C4-2B (cell line): ENCODE measurements at regions not wholly inside any gene's neighbourhood (a gene's known extent, or its start where the extent isn't known, plus 50 kb on each side); places are given as distances from the start of the nearest gene placed in this dataset.

Experiments
- H3K27ac ChIP-seq: fragments of 450-650 bp; 2 replicates; pipeline ENCODE4 v1.5.1; 2017
- ZFX ChIP-seq: fragments of 450-650 bp; IDR thresholded peaks from 2 replicates; pipeline ENCODE4 v1.6.1; 2017
- TF ChIP-seq, protein P1 (sequence below): fragments of 450-650 bp; conservative IDR thresholded peaks from 2 replicates; pipeline ENCODE4 v1.5.1; 2017; ENCODE audit warnings: mild to moderate bottlenecking

DNA sequence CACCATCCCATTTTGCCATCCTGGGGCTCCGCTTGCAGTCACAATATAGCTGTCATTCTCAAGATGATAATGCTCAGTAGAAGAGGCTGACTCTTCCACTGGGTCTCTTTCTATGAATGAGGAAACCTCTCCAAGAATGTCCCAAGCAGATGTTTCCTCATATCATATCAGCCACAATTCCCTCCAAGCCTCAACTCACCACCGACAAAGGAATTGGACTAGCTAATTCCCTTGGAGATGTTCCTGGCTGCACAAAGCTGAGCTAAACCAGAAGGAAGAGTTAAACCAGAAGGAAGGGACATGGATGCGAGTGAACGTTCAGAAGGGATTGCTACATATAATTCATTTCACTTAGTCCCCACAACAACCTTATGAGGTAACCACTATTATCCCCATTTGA, 65.0 kb upstream of the NPAS2 start:
- no peak overlapping the region for H3K27ac ChIP-seq
- TF ChIP-seq ZFX = no peak
- TF ChIP-seq, protein P1, sequence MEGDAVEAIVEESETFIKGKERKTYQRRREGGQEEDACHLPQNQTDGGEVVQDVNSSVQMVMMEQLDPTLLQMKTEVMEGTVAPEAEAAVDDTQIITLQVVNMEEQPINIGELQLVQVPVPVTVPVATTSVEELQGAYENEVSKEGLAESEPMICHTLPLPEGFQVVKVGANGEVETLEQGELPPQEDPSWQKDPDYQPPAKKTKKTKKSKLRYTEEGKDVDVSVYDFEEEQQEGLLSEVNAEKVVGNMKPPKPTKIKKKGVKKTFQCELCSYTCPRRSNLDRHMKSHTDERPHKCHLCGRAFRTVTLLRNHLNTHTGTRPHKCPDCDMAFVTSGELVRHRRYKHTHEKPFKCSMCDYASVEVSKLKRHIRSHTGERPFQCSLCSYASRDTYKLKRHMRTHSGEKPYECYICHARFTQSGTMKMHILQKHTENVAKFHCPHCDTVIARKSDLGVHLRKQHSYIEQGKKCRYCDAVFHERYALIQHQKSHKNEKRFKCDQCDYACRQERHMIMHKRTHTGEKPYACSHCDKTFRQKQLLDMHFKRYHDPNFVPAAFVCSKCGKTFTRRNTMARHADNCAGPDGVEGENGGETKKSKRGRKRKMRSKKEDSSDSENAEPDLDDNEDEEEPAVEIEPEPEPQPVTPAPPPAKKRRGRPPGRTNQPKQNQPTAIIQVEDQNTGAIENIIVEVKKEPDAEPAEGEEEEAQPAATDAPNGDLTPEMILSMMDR = no peak

DNA sequence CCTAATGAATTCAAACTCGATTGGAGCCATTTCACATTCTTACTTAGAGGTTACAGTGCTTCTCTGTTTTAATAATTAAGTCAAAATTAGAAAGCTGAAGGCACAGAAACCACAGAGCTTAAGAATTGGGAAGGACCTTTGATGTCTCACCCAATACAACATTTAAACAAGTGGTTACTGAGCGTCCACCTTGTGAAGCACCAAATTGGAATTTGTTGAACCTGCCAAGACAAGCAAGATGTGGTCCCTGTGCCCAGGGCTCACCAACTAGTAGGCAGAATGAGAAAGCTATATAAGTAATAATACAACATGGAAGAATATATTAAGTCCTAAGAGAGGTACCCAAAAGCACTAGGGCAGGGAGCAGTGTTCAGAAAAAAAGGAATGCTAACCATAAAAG, 64.5 kb upstream of the NPAS2 start:
- TF ChIP-seq ZFX = no peak
- TF ChIP-seq, protein P1 = no peak
- no peak overlapping the region for H3K27ac ChIP-seq

DNA sequence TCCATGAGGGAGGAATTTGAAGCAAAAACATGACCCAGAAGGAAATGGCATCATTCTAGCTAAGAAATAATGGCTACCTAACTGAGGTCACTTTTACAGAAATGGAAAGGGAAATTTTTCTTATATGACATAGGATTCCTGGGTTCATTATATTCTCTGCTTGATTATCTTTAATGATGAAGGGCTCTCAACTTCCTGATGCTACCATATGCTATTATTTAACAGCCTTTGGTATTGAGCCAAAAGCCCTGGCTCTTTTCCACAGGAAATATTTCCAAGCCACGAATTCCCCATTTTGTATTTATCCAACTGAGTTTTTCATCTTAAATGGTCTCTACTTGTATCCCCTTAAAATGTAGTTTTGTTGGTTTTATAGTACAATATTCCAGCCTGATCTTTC, 63.2 kb upstream of the NPAS2 start:
- no peak overlapping the region for H3K27ac ChIP-seq
- TF ChIP-seq ZFX = no peak
- TF ChIP-seq, protein P1 = no peak

DNA sequence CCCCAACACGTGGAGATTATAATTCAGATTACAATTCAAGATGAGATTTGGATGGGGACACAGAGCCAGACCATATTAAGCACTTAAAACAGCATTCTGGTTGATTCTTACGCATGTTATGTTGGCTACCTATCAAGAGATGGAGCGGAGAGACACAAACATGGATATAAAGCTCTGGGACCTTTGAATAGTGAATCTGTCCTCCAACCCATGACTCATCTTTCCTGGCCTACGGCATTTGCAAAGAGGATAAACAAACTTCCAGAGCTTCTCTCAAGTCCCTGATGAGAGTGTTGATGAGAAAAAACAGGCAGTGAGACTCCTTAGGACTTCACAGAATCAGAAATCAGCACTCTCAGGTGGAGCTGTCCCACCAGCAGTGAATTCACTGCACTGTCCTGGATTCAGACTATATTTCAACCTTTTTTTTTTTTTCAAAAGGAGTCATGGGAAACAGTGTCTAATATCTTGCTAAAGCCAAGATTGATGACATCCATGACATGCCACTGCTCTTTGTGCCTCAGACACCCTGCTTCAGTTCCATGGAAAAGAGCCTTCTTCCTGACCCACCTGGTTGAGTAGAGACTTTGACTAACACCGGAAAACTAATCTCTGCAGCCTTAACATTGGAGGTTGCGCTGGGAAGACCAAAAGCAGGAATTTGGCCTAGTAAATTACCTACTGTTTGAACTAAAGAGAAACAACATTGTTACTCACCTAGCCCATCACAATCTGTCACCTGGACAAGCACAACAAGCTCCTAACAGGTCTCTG, 62.1 kb upstream of the NPAS2 start:
- H3K27ac ChIP-seq = no peak overlapping the region
- TF ChIP-seq ZFX = no peak
- TF ChIP-seq, protein P1 = no peak

DNA sequence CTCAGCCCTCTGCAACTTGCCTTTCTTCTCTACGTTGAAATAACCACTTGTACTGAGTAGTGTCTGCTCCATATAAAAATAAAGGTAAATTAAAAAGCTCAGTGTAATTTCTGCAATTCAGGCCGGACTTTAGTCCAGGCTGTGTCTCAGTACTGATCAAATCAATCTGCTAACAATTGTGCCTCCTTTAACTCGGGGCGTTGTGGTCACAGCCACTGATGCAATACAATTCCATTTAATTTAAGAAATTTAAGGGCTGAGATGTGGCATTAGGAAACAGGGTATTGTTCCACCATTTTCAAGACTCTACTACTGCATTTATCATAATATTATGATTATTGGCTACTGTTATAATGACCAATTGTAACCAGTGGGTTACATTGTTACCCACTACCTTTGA, 60.0 kb upstream of the NPAS2 start:
- TF ChIP-seq, protein P1 = no peak
- no peak for TF ChIP-seq ZFX
- H3K27ac ChIP-seq = no peak overlapping the region

DNA sequence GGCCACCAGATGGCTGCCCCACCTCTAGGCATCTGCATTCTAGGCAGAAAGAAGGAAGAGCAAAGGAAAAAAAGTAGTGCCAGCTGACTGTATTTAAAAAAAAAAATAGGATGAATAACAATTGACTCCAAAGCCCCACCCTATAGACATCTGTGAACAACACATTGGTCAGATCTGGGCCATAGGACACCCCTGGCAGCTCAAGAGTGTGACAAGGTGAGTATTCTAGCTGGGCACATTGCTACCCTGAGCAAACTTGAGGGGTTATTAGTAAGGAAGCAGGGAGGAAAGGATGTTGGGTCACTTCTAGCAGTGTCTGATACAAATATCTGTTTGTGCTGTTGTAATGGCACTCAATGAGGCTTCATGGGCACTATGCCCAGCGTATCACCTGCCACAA, 58.6 kb upstream of the NPAS2 start:
- TF ChIP-seq ZFX = no peak
- TF ChIP-seq, protein P1 = no peak
- no peak overlapping the region for H3K27ac ChIP-seq

DNA sequence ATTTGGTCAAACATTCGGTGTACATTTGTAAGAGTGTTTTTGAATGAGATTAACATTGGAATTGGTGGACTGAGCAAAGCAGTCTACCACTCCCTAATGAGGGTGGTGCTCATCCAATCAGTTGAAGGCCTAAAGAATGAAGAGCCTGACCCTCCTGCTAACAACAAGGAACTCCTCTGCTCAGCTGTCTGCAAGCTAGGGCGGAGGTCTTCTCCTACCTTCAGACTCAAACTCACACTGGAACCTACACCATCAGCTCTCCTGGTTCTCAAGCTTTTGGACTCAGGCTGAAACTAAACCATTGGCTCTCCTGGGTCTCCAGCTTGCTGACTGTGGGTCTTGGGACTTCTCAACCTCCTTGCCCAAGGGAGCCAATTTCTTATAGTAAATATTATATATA, 55.5 kb upstream of the NPAS2 start:
- no peak for TF ChIP-seq ZFX
- TF ChIP-seq, protein P1 = no peak
- H3K27ac ChIP-seq = no peak overlapping the region
